Brain microvascular endothelial cell (primary cell): ENCODE measurements at regions not wholly inside any gene's neighbourhood (a gene's known extent, or its start where the extent isn't known, plus 50 kb on each side); places are given as distances from the start of the nearest gene placed in this dataset.

Source experiments
- DNase-seq: peaks from one replicate; pipeline ENCODE4 v3.0.0-alpha.2; 2020
- H3K27ac ChIP-seq: fragments of 250-450 bp; sonication (Bioruptor Pico); 2 replicates; pipeline ENCODE4 v1.5.1; 2020; ENCODE audit warnings: mild to moderate bottlenecking, moderate library complexity
- H3K27me3 ChIP-seq: fragments of 250-450 bp; sonication (Bioruptor Pico); replicated peaks from 2 replicates; pipeline ENCODE4 v1.5.1; 2020; ENCODE audit warnings: mild to moderate bottlenecking
- H3K36me3 ChIP-seq: fragments of 250-450 bp; sonication (Bioruptor Pico); replicated peaks from 2 replicates; pipeline ENCODE4 v1.5.1; 2020; ENCODE audit warnings: mild to moderate bottlenecking
- H3K4me3 ChIP-seq: 2 replicates; pipeline ENCODE4 v1.5.1; 2011; ENCODE audit warnings: low read depth, mild to moderate bottlenecking, control low read depth, low read length, moderate library complexity
- in situ Hi-C: cut with HindIII; loops from 2 replicates; pipeline ENCODE4 v1.10.0; 2017; ENCODE audit warnings: low sequenced_read_pairs, low pct_ligation_motif_present
- TF ChIP-seq, protein P1 (sequence below): IDR thresholded peaks from 2 replicates; pipeline ENCODE4 v1.5.1; 2011; ENCODE audit warnings: low read depth, mild to moderate bottlenecking, moderate library complexity, low read length, control low read depth, inconsistent platforms; ENCODE audit errors: missing control alignments

DNA sequence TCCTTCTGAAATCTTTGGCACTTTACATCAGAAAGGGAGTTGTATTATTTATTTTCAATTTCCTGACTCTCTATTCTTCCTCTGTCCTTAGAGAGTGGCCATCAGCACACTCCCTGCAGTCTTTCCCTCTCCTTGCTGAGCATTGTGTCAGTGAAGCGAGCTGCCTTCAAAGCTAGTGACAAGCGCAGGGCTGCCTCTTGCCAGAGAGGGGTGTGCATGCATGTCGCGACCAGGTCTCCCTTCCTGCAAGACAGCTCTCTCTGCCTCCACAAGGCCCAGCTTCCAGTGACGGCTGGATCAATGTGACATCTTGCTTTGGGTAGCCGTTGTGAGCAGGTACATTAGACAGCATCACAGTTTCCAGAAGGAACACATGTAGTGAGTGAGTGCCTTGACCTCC lies 810.9 kb upstream of the TENM3 start:
- H3K36me3 ChIP-seq, result no peaks in the 10 kb centered on the region
- H3K27me3 ChIP-seq, result no peaks in the 10 kb centered on the region
- DNase-seq, result no peak
- in situ Hi-C loops, result no loop called here
- no peak overlapping the region for H3K4me3 ChIP-seq
- TF ChIP-seq, protein P1, sequence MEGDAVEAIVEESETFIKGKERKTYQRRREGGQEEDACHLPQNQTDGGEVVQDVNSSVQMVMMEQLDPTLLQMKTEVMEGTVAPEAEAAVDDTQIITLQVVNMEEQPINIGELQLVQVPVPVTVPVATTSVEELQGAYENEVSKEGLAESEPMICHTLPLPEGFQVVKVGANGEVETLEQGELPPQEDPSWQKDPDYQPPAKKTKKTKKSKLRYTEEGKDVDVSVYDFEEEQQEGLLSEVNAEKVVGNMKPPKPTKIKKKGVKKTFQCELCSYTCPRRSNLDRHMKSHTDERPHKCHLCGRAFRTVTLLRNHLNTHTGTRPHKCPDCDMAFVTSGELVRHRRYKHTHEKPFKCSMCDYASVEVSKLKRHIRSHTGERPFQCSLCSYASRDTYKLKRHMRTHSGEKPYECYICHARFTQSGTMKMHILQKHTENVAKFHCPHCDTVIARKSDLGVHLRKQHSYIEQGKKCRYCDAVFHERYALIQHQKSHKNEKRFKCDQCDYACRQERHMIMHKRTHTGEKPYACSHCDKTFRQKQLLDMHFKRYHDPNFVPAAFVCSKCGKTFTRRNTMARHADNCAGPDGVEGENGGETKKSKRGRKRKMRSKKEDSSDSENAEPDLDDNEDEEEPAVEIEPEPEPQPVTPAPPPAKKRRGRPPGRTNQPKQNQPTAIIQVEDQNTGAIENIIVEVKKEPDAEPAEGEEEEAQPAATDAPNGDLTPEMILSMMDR, result no peak
- no peak overlapping the region for H3K27ac ChIP-seq

DNA sequence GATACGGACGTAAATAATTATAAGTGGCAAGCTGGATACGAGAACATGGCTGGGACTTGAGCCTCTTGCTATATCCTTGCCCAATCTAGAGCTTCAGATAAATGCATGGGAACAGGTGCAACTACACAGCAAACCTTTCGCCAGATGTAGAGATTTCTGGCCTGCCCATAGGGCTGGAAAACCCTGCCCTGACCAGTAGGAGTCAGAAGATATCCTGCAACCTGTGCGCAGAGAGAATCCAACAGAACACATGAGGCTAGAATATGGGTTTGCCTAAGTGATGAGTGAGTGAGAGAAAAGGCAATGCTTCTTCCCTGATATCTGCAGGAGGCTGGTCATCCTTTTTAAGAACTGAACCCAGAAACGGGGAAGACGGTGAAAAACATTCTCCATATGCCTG lies 805.3 kb upstream of the TENM3 start:
- DNase-seq, result no peak
- H3K4me3 ChIP-seq, result no peak overlapping the region
- TF ChIP-seq, protein P1, result no peak
- in situ Hi-C loops, result no loop called here
- no peaks in the 10 kb centered on the region for H3K36me3 ChIP-seq
- H3K27ac ChIP-seq, result no peak overlapping the region
- no peaks in the 10 kb centered on the region for H3K27me3 ChIP-seq

DNA sequence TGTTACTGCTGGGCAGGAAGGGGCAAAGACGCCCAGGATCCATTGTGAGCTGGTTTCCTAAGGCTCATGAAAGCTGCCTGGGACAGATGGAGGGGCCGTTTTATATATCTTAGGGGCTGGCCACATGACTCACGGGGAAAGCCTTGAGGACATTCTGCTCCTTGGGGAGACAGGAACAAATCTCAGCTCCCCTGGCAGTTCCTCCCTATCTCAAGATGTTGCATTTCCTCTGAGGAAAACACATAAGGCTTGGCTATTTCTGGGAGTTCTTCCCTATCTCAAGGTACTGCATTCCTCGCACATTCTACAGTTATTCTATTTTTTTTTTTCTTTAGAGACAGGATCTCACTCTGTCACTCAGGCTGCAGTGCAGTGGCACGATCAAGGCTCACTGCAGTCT lies 804.6 kb upstream of the TENM3 start:
- in situ Hi-C loops, result no loop called here
- no peak for DNase-seq
- Histone ChIP-seq H3K4me3 (no peak overlapping the region), H3K27me3 (no peaks in the 10 kb centered on the region), H3K36me3 (no peaks in the 10 kb centered on the region), H3K27ac (no peak overlapping the region)
- TF ChIP-seq, protein P1, result no peak

DNA sequence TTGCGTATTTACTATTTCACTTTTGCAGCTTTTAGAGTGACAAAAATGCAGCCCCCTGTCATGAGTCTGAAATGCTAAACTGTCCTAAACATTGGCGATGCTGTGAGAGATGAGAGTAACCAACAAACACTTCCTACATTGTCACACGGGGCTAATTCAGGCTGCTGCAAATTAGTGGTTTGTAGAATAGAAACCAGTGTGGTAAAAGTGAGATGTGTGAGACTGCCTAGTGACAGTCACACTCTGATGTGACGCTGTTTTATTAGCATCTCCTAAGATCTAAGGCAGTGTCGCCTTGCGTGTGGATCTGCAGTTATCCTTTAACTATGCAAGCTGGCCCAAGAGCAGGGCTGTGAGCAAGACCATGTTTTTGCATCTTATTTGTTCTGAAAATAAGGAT lies 800.2 kb upstream of the TENM3 start:
- DNase-seq, result no peak
- H3K27me3 ChIP-seq, result no peaks in the 10 kb centered on the region
- TF ChIP-seq, protein P1, result no peak
- in situ Hi-C loops, result no loop called here
- H3K4me3 ChIP-seq, result no peak overlapping the region
- H3K36me3 ChIP-seq, result no peaks in the 10 kb centered on the region
- no peak overlapping the region for H3K27ac ChIP-seq

DNA sequence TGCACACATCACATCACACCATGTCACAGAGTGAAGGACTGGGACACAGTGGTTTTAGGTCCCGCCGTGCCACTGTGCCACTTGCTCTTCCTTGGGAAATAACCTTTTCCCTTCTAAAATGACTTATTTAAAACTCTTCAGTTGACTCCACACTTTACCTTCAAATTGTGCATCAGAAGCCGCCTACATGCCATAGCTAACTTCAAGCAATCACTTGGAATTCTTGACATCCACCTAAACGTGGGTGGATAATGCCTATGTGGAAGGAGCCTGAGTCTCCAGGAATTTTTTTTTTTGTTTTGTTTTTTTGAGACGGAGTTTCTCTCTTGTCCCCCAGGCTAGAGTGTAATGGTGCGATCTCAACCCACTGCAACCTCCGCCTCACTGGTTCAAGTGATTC lies 777.4 kb upstream of the TENM3 start:
- no peak overlapping the region for H3K27ac ChIP-seq
- in situ Hi-C loops, result no loop called here
- no peaks in the 10 kb centered on the region for H3K27me3 ChIP-seq
- no peak for DNase-seq
- TF ChIP-seq, protein P1, result no peak
- no peaks in the 10 kb centered on the region for H3K36me3 ChIP-seq
- H3K4me3 ChIP-seq, result no peak overlapping the region

DNA sequence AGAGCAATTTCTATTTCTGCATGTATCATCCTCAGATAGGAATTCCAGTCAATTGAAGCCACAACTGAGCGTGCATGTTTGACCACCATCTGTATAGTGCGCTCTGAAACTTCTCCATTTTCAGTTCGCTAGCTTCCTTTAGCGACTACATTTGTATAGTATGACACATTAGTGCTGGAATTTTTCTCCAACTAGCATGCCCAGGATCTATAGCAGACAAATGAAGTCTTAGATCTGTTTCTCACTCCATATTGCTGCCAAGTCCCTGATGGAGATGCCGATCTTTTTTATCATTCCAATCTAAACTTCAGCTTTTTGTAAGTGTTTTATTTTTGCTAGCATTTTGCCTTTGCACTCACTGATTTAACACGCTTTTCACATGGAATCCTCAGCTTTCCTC lies 774.8 kb upstream of the TENM3 start:
- in situ Hi-C loops, result no loop called here

More for the DNA sequence above, 774.8 kb upstream of the TENM3 start:
- no peaks in the 10 kb centered on the region for H3K36me3 ChIP-seq
- TF ChIP-seq, protein P1, result no peak
- H3K4me3 ChIP-seq, result no peak overlapping the region
- DNase-seq, result no peak
- no peaks in the 10 kb centered on the region for H3K27me3 ChIP-seq
- no peak overlapping the region for H3K27ac ChIP-seq
